ENCODE measurements at regions not wholly inside any gene's neighbourhood (a gene's known extent, or its start where the extent isn't known, plus 50 kb on each side); places are given as distances from the start of the nearest gene placed in this dataset.
"Not testable (repeated sequence)": the region's sequence is repeated elsewhere in the genome, so short reads cannot be mapped to it uniquely, and the experiment has no call there.

DNA sequence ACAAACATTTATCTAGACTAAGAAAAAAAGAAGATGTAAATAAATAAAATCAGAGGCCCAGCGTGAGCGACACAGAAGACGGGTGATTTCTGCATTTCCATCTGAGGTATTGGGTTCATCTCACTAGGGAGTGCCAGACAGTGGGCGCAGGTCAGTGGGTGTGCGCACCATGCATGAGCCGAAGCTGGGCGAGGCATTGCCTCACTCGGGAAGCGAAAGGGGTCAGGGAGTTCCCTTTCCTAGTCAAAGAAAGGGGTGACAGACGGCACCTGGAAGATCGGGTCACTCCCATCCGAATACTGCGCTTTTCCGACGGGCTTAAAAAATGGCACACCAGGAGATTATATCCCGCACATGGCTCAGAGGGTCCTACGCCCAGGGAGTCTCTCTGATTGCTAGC is 79.5 kb upstream of the ABCD2 start:
- in situ Hi-C loops (cut with HindIII; ENCODE audit: low sequenced_read_pairs); DNase-seq (ENCODE audit: low spot score): not testable (repeated sequence)

DNA sequence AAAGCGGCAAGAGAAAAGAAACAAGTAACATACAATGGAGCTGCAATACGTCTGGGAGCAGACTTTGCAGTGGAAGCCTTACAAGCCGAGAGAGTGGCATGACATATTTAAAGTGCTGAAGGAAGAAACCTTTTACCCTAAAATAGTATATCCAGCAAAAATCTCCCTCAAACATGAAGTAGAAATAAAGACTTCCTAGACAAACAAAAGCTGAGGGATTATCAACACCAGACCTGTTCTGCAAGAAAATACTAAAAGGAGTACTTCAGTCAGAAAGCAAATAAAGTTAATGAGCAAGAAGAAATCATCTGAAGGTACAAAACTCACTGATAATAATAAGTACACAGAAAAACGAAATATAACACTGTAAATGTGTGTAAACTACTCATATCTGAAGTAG is 77.5 kb upstream of the ABCD2 start:
- in situ Hi-C loops (cut with HindIII; ENCODE audit: low sequenced_read_pairs), result no loop called here
- no peak for DNase-seq (ENCODE audit: low spot score)

- peak; percentile 34 for DNase-seq (ENCODE audit: low spot score)
- in situ Hi-C loops (cut with HindIII; ENCODE audit: low sequenced_read_pairs), result no loop called here
These were observed 72.8 kb upstream of the ABCD2 start for GRCh38 chr12:39692258-39692853.

- no peak for DNase-seq (ENCODE audit: low spot score)
- in situ Hi-C loops (cut with HindIII; ENCODE audit: low sequenced_read_pairs), result no loop called here
These were observed 66.5 kb upstream of the ABCD2 start for GRCh38 chr12:39685854-39686657.

DNA sequence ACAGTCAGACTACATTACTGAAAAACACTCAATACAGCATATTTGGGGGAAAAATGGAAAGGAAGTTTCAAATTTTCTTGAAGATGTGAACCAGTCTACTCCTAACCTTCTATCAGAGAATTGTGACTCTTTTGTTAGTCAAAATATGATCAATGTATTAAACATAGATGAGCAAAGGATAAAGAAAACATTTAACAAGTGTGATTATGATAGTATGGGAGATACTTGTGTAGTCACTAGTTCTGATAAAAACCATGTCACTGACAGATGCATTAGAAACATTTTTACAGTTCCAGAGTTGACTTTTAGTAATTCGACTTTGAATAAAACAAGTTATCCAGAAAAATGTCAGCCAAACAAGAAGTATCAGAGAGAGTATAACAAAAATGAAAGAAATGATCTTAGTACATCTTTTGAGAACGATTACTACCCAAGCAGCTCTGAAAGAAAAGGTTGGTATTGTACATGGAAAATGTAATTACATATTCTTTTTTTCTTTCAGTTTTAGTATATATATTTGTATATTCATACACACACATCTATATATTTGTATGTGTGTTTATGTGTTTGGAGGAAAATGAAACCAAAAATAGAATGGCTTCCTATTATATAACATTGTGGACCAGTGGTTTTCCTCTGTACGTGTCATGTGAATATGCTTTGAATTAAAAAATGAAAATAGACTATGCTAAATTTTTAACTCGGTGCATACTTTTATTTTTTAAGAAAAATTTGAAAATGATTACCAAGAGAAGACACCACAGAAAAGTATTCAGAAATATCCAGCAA is 63.3 kb upstream of the ABCD2 start:
- DNase-seq (ENCODE audit: low spot score), result no peak
- in situ Hi-C loops (cut with HindIII; ENCODE audit: low sequenced_read_pairs), result no loop called here

- no peak for DNase-seq (ENCODE audit: low spot score)
- in situ Hi-C loops (cut with HindIII; ENCODE audit: low sequenced_read_pairs), result no loop called here
These were observed 55.7 kb upstream of the ABCD2 start for GRCh38 chr12:39675263-39675662.

- DNase-seq (ENCODE audit: low spot score), result no peak
- in situ Hi-C loops (cut with HindIII; ENCODE audit: low sequenced_read_pairs), result no loop called here
These were observed 53.4 kb upstream of the ABCD2 start for GRCh38 chr12:39672976-39673375.

GRCh38 chr12:39671898-39672875 is 52.6 kb upstream of the ABCD2 start:
- in situ Hi-C loops (cut with HindIII; ENCODE audit: low sequenced_read_pairs), result no loop called here

DNA sequence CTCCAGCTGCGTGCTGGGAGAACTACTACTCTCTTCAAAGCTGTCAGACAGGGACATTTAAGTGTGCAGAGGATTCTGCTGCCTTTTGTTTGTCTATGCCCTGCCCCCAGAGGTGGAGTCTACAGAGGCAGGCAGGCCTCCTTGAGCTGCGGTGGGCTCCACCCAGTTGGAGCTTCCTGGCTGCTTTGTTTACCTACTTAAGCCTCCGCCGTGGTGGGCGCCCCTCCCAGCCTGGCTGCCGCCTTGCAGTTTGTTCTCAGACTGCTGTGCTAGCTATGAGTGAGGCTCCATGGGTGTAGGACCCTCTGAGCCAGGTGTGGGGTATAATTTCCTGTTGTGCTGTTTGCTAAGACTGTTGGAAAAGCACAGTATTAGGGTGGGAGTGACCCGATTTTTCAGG is 49.9 kb upstream of the ABCD2 start:
- in situ Hi-C loops (cut with HindIII; ENCODE audit: low sequenced_read_pairs); DNase-seq (ENCODE audit: low spot score): not testable (repeated sequence)

More at GRCh38 chr12:39671898-39672875, 52.6 kb upstream of the ABCD2 start:
- no peak for DNase-seq (ENCODE audit: low spot score)
